WTC11 (cell line): ENCODE measurements at regions not wholly inside any gene's neighbourhood (a gene's known extent, or its start where the extent isn't known, plus 50 kb on each side); places are given as distances from the start of the nearest gene placed in this dataset.
A peak's percentile ranks its signal among the peaks of the same experiment; 100 is the strongest.
"Not testable (repeated sequence)": the region's sequence is repeated elsewhere in the genome, so short reads cannot be mapped to it uniquely, and the experiment has no call there.

Experiments
- ATAC-seq: fragments of 200-7000 bp; cut with Tn5 transposase; 2 replicates; pipeline ENCODE4 v1.10.0; 2021; ENCODE audit warnings: mild to moderate bottlenecking, moderate library complexity
- CTCF ChIA-PET: fragments of 300-600 bp; sonication (Branson Sonifier 250); formaldehyde crosslinking; loops from one replicate; lab custom pipeline; 2021; ENCODE audit warnings: antibody characterized with exemption; lab: Charles Lee
- POLR2A ChIA-PET: fragments of 350-600 bp; sonication (Branson Sonifier 250); formaldehyde crosslinking; loops from one replicate; lab custom pipeline; 2021; ENCODE audit warnings: antibody characterized with exemption; lab: Charles Lee
- DNase-seq: peaks from one replicate; pipeline ENCODE4 v3.0.0; 2021; ENCODE audit warnings: low spot score
- H3K27ac Mint-ChIP-seq: 2 replicates; pipeline ENCODE4 v1.8.0; 2021; ENCODE audit warnings: mixed read lengths
- H3K27me3 Mint-ChIP-seq: 2 replicates; pipeline ENCODE4 v1.8.0; 2021; ENCODE audit warnings: low read depth, mild to moderate bottlenecking, moderate library complexity, mixed read lengths
- H3K36me3 Mint-ChIP-seq: 2 replicates; pipeline ENCODE4 v1.8.0; 2021; ENCODE audit warnings: mixed read lengths
- H3K4me1 Mint-ChIP-seq: 2 replicates; pipeline ENCODE4 v1.8.0; 2022; ENCODE audit warnings: mixed read lengths
- H3K4me3 Mint-ChIP-seq: 2 replicates; pipeline ENCODE4 v1.8.0; 2021; ENCODE audit warnings: mild to moderate bottlenecking, moderate library complexity, mixed read lengths
- H3K9me3 Mint-ChIP-seq: 2 replicates; pipeline ENCODE4 v1.8.0; 2021; ENCODE audit warnings: mixed read lengths
- E2F4 ChIP-seq: sonication (generic); formaldehyde crosslinking; IDR thresholded peaks from 2 replicates; pipeline ENCODE4 v1.8.1; 2022; ENCODE audit warnings: low read depth, mild to moderate bottlenecking, moderate library complexity, missing genetic modification reagents, borderline replicate concordance
- FOXP1 ChIP-seq: sonication (generic); formaldehyde crosslinking; IDR thresholded peaks from 2 replicates; pipeline ENCODE4 v1.8.0; 2022; ENCODE audit warnings: missing genetic modification reagents, mild to moderate bottlenecking, moderate library complexity, borderline replicate concordance
- GABPB1 ChIP-seq: sonication (generic); formaldehyde crosslinking; IDR thresholded peaks from 2 replicates; pipeline ENCODE4 v1.8.1; 2023; ENCODE audit warnings: mild to moderate bottlenecking, missing genetic modification reagents
- GTF2I ChIP-seq: fragments of 250-450 bp; sonication (Bioruptor Pico); conservative IDR thresholded peaks from 2 replicates; pipeline ENCODE4 v1.4.0; 2021; ENCODE audit warnings: mild to moderate bottlenecking
- MAX ChIP-seq: sonication (generic); formaldehyde crosslinking; IDR thresholded peaks from 2 replicates; pipeline ENCODE4 v1.8.0; 2022; ENCODE audit warnings: mild to moderate bottlenecking, missing genetic modification reagents
- MLX ChIP-seq: sonication (generic); formaldehyde crosslinking; IDR thresholded peaks from 2 replicates; pipeline ENCODE4 v1.8.1; 2023; ENCODE audit warnings: mild to moderate bottlenecking, missing genetic modification reagents, moderate library complexity
- MYBL2 ChIP-seq: sonication (generic); formaldehyde crosslinking; IDR thresholded peaks from 2 replicates; pipeline ENCODE4 v1.8.1; 2023; ENCODE audit warnings: mild to moderate bottlenecking, moderate library complexity, missing genetic modification reagents
- PRDM15 ChIP-seq: sonication (generic); formaldehyde crosslinking; IDR thresholded peaks from 2 replicates; pipeline ENCODE4 v1.8.0; 2022; ENCODE audit warnings: missing genetic modification reagents
- PRRX2 ChIP-seq: fragments of 250-450 bp; sonication (Bioruptor Pico); IDR thresholded peaks from 2 replicates; pipeline ENCODE4 v1.8.0; 2021; ENCODE audit warnings: mild to moderate bottlenecking
- SP1 ChIP-seq: sonication (generic); formaldehyde crosslinking; conservative IDR thresholded peaks from 2 replicates; pipeline ENCODE4 v1.8.1; 2022; ENCODE audit warnings: missing genetic modification reagents
- TEAD1 ChIP-seq: sonication (generic); formaldehyde crosslinking; IDR thresholded peaks from 2 replicates; pipeline ENCODE4 v1.8.0; 2022; ENCODE audit warnings: mild to moderate bottlenecking, missing genetic modification reagents
- ZNF416 ChIP-seq: fragments of 250-450 bp; sonication (Bioruptor Pico); IDR thresholded peaks from 2 replicates; pipeline ENCODE4 v1.9.0; 2021; ENCODE audit warnings: mild to moderate bottlenecking, inconsistent platforms
- TF ChIP-seq, protein P1 (sequence below): fragments of 250-450 bp; sonication (Bioruptor Pico); IDR thresholded peaks from 2 replicates; pipeline ENCODE4 v1.8.0; 2021; ENCODE audit warnings: mild to moderate bottlenecking
- TF ChIP-seq, protein P2 (sequence below): sonication (generic); formaldehyde crosslinking; IDR thresholded peaks from 2 replicates; pipeline ENCODE4 v1.8.1; 2022; ENCODE audit warnings: missing genetic modification reagents, borderline replicate concordance
- TF ChIP-seq, protein P3 (sequence below): sonication (generic); formaldehyde crosslinking; IDR thresholded peaks from 2 replicates; pipeline ENCODE4 v1.8.1; 2023; ENCODE audit warnings: mild to moderate bottlenecking, missing genetic modification reagents
- TF ChIP-seq, protein P4 (sequence below): sonication (generic); formaldehyde crosslinking; IDR thresholded peaks from 2 replicates; pipeline ENCODE4 v1.8.0; 2023; ENCODE audit warnings: missing genetic modification reagents

DNA sequence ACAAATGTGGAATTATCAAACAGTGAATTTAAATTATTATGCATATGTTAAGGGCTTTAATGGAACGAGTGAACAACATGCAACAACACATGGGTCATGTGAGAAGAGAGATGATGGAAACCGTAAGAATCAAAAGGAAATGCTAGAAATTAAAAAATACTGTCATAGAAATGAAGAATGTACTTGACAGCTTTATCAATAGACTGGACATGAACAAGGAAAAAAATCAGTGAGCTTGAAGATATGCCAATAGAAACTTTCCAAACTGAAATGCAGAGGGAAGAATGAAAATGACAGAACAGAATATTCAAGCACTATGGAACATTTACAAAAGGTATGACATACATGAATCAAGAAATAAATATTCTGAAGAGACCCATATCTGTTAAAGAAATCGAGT, 117.7 kb upstream of the KCNJ3 start (continued):
- TF ChIP-seq PRDM15 (CRISPR knock-in tag): no peak

GRCh38 chr2:154582694-154583093, 115.8 kb upstream of the KCNJ3 start:
- POLR2A ChIA-PET, H3K9me3 Mint-ChIP-seq, DNase-seq, H3K4me3 Mint-ChIP-seq, H3K27me3 Mint-ChIP-seq, ATAC-seq: not testable (repeated sequence)
- TF ChIP-seq TEAD1 (CRISPR knock-in tag) (peak; percentile 80; the same call in 1 of the 2 replicates), SP1 (CRISPR knock-in tag) (peak; percentile 35; the same call in 1 of the 2 replicates)
- Mint-ChIP-seq H3K27ac (peak overlapping the region; percentile 89), H3K36me3 (peaks cover 11% of the 10 kb centered on the region), H3K4me1 (peaks cover 45% of the 10 kb centered on the region)
- CTCF ChIA-PET: interaction anchor here (0.9 kb wide), 1 partner anchor 9 kb away, joined by 4 read pairs; no protein-coding TSS in a partner anchor

GRCh38 chr2:154583274-154583673, 115.2 kb upstream of the KCNJ3 start:
- Mint-ChIP-seq H3K27ac (peak overlapping the region; percentile 82), H3K4me1 (peaks cover 41% of the 10 kb centered on the region), H3K36me3 (peaks cover 11% of the 10 kb centered on the region)
- POLR2A ChIA-PET, H3K27me3 Mint-ChIP-seq, ATAC-seq, H3K9me3 Mint-ChIP-seq, H3K4me3 Mint-ChIP-seq, DNase-seq: not testable (repeated sequence)
- CTCF ChIA-PET: interaction anchor here (0.9 kb wide), 1 partner anchor 10 kb away, joined by 4 read pairs; no protein-coding TSS in a partner anchor

DNA sequence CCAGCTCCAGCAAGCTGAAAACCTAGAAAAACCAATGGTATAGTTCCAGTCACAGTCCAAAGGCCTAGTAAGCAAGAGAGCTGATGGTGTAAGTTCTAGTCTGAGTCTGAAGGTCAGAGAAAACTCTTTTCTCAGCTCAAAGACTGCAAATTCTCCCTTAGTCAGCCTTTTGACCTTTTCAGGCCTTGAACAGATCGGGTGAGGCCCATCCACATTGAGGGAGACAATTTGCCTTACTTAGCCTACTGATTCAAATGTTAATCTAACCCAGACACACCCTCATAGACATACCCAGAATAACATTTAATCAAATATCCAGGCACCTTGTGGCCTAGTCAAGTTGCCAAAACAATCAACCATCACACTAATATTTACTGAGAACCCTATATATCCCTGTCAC, 110.8 kb upstream of the KCNJ3 start:
- POLR2A ChIA-PET: no interaction called here
- Mint-ChIP-seq H3K36me3 (no peaks in the 10 kb centered on the region), H3K27me3 (no peaks in the 10 kb centered on the region), H3K4me1 (peaks cover 9% of the 10 kb centered on the region), H3K27ac (peak overlapping the region; percentile 82), H3K4me3 (no peak overlapping the region), H3K9me3 (no peaks in the 10 kb centered on the region)
- TF ChIP-seq, protein P1, sequence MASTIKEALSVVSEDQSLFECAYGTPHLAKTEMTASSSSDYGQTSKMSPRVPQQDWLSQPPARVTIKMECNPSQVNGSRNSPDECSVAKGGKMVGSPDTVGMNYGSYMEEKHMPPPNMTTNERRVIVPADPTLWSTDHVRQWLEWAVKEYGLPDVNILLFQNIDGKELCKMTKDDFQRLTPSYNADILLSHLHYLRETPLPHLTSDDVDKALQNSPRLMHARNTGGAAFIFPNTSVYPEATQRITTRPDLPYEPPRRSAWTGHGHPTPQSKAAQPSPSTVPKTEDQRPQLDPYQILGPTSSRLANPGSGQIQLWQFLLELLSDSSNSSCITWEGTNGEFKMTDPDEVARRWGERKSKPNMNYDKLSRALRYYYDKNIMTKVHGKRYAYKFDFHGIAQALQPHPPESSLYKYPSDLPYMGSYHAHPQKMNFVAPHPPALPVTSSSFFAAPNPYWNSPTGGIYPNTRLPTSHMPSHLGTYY (CRISPR knock-in tag): no peak
- TF ChIP-seq GABPB1 (CRISPR knock-in tag): no peak
- no peak for TF ChIP-seq PRRX2 (CRISPR knock-in tag)
- no peak for TF ChIP-seq FOXP1 (CRISPR knock-in tag)
- no peak for TF ChIP-seq MYBL2 (CRISPR knock-in tag)
- no peak for TF ChIP-seq ZNF416 (CRISPR knock-in tag)
- no peak for TF ChIP-seq MLX
- ATAC-seq: peak; percentile 70
- CTCF ChIA-PET: no interaction called here
- no peak for DNase-seq

DNA sequence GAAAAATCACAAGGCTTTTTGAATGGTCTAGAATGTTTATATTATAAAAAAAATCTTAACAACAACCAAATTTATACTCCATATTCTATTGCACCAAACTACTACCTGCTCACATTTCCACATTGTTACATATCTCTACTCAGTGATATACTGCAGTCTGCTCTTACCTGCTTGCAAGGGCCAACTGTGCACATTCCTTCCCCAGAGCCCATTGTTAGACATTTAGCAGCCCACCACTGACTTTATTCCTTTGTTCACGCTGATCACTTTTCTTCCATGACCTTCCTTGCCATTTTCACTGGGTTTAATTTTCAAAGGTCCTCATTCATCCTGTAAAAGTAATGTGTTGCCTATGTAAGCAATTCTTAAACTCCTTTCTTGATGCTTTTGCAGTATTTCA, 109.7 kb upstream of the KCNJ3 start:
- Mint-ChIP-seq H3K27me3 (no peaks in the 10 kb centered on the region), H3K4me3 (no peak overlapping the region), H3K4me1 (peaks cover 15% of the 10 kb centered on the region), H3K27ac (peak overlapping the region; percentile 93), H3K9me3 (no peaks in the 10 kb centered on the region), H3K36me3 (no peaks in the 10 kb centered on the region)
- ChIA-PET POLR2A (interaction anchor here (0.6 kb wide), 1 partner anchor 14 kb away, joined by 3 read pairs; no protein-coding TSS in a partner anchor), CTCF (interaction anchor here (1.0 to 1.3 kb wide), 2 partner anchors 15 to 21 kb away, joined by 3 to 6 read pairs; no protein-coding TSS in a partner anchor)
- no peak for DNase-seq
- ATAC-seq: peak; percentile 9; the same call in 1 of the 2 replicates
- TF ChIP-seq GTF2I: no peak
- TF ChIP-seq, protein P2, sequence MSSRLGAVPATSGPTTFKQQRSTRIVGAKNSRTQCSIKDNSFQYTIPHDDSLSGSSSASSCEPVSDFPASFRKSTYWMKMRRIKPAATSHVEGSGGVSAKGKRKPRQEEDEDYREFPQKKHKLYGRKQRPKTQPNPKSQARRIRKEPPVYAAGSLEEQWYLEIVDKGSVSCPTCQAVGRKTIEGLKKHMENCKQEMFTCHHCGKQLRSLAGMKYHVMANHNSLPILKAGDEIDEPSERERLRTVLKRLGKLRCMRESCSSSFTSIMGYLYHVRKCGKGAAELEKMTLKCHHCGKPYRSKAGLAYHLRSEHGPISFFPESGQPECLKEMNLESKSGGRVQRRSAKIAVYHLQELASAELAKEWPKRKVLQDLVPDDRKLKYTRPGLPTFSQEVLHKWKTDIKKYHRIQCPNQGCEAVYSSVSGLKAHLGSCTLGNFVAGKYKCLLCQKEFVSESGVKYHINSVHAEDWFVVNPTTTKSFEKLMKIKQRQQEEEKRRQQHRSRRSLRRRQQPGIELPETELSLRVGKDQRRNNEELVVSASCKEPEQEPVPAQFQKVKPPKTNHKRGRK (CRISPR knock-in tag): no peak
- TF ChIP-seq MYBL2 (CRISPR knock-in tag): no peak
- TF ChIP-seq MAX (CRISPR knock-in tag): no peak
- TF ChIP-seq E2F4 (CRISPR knock-in tag): no peak
- no peak for TF ChIP-seq ZNF416 (CRISPR knock-in tag)
- TF ChIP-seq, protein P3, sequence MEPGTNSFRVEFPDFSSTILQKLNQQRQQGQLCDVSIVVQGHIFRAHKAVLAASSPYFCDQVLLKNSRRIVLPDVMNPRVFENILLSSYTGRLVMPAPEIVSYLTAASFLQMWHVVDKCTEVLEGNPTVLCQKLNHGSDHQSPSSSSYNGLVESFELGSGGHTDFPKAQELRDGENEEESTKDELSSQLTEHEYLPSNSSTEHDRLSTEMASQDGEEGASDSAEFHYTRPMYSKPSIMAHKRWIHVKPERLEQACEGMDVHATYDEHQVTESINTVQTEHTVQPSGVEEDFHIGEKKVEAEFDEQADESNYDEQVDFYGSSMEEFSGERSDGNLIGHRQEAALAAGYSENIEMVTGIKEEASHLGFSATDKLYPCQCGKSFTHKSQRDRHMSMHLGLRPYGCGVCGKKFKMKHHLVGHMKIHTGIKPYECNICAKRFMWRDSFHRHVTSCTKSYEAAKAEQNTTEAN (CRISPR knock-in tag): no peak
- TF ChIP-seq, protein P4, sequence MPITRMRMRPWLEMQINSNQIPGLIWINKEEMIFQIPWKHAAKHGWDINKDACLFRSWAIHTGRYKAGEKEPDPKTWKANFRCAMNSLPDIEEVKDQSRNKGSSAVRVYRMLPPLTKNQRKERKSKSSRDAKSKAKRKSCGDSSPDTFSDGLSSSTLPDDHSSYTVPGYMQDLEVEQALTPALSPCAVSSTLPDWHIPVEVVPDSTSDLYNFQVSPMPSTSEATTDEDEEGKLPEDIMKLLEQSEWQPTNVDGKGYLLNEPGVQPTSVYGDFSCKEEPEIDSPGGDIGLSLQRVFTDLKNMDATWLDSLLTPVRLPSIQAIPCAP (CRISPR knock-in tag): no peak
